ENCODE measurements at regions not wholly inside any gene's neighbourhood (a gene's known extent, or its start where the extent isn't known, plus 50 kb on each side); places are given as distances from the start of the nearest gene placed in this dataset.

DNA sequence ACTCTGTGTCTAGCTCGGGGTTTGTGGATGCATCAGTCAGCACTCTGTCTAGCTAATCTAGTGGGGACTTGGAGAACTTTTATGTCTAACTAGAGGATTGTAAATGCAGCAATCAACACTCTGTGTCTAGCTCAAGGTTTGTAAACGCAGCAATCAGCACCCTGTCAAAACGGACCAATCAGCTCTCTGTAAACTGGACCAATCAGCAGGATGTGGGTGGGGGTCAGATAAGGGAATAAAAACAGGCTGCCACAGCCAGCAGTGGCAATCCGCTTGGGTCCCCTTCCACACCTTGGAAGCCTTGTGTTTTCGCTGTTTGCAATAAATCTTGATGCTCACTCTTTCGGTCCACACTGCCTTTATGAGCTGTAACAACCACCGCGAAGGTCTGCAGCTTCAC, 920.7 kb upstream of the FOXG1 start:
- TF ChIP-seq, protein P1, sequence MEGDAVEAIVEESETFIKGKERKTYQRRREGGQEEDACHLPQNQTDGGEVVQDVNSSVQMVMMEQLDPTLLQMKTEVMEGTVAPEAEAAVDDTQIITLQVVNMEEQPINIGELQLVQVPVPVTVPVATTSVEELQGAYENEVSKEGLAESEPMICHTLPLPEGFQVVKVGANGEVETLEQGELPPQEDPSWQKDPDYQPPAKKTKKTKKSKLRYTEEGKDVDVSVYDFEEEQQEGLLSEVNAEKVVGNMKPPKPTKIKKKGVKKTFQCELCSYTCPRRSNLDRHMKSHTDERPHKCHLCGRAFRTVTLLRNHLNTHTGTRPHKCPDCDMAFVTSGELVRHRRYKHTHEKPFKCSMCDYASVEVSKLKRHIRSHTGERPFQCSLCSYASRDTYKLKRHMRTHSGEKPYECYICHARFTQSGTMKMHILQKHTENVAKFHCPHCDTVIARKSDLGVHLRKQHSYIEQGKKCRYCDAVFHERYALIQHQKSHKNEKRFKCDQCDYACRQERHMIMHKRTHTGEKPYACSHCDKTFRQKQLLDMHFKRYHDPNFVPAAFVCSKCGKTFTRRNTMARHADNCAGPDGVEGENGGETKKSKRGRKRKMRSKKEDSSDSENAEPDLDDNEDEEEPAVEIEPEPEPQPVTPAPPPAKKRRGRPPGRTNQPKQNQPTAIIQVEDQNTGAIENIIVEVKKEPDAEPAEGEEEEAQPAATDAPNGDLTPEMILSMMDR (IDR thresholded peaks at IDR 0.05; ENCODE audit: insufficient read depth, low read depth, low read length): no peak
- no peak for TF ChIP-seq EZH2 (IDR thresholded peaks at IDR 0.05; ENCODE audit: insufficient read depth, low read length)
